GM12873 (cell line): ENCODE measurements at regions not wholly inside any gene's neighbourhood (a gene's known extent, or its start where the extent isn't known, plus 50 kb on each side); places are given as distances from the start of the nearest gene placed in this dataset.

ENCODE experiments used
- CTCF ChIP-seq: IDR thresholded peaks from 2 replicates; pipeline ENCODE4 v1.5.1; 2012; ENCODE audit warnings: low read depth, mild to moderate bottlenecking, moderate library complexity, low read length, control low read depth; ENCODE audit not compliant: insufficient read depth; ENCODE audit errors: missing control alignments

GRCh38 chr15:94105760-94106159 lies 125.6 kb upstream of the MCTP2 start:
- TF ChIP-seq CTCF: no peak

GRCh38 chr15:94100863-94101262 lies 130.5 kb upstream of the MCTP2 start:
- no peak for TF ChIP-seq CTCF

DNA sequence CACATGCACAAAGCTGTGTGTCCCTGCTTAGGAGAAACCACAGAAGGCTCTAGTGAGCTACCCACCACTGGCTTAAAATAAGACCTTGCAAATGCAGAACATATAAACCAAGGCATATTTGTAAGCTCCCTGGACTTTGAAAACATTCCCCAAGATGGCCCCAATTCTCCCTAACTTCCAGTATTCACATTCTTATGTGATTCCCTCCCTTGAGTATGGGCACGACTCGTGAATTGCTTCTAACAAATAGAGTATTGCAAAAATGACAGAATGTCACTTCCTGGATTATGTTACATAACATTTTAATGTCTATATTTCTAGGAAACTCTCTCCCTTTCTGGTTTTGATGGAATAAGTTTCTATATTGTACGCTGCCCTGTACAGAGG lies 131.8 kb upstream of the MCTP2 start:
- no peak for TF ChIP-seq CTCF

DNA sequence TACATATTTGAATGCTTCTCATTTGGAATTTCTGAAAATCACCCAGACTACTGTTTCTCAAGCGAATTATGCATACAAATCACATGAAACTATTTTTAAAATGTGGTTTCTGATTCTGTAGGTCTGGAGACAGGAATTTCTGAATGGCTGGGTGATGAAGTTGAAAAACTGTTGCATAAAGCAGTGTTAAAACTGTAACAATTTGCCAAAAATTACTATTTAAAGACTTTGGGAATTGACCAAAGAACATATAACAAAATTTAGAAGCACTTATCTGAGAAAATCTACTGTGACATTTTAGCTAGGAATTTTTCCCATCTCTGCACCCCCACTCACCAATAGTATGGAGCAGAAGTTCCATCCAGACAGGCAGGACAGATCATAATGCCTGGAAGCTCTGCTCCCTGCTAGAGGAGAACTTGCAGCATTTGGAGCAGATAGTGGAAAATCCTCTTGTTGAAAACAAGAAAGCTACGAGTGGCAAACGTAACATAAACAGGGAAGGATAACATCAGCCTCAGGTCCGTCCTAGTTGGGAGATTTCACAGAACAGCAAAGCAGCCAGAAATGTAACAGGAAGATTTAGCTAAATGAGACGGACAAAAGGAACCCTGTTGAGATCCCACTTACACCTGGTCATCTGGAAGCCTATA lies 132.3 kb upstream of the MCTP2 start:
- no peak for TF ChIP-seq CTCF

DNA sequence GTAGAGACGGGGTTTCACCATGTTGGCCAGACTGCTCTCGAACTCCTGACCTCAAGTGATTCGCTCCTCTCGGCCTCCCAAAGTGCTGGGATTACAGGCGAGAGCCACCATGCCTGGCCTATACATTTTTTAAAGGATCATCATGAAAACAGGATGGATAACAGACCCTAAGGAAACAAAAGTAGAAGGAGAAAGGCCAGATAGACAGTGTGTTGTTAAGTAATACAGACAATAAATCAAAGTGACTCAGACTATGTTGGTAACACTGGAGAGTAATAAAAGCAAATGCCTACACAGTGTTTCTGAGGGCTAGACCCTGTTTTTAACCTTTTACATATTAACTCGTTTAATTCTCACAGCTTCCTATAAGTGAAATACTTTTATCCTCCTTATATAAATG lies 133.8 kb upstream of the MCTP2 start:
- no peak for TF ChIP-seq CTCF

DNA sequence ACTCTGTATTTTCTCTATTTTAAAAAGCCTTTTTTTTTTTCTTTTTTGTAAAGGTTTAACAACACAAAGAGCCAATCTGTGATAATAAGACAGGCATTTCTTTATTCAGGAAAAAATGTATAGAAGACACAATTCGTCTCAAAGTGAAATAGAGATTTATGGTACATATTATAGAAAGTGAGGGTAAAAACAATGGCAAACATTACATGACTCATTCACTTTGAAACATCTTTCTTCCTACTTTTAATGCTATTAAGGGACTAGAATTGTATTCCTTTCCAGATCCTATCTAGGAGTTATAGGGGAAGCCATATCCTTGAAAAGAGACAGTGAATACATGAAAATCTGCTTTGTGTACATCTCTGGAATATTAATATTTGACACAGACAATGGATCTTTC lies 137.1 kb upstream of the MCTP2 start:
- TF ChIP-seq CTCF: no peak

- TF ChIP-seq CTCF: no peak
Measured at GRCh38 chr15:94086341-94086740, 145.0 kb upstream of the MCTP2 start.
